ENCODE measurements at regions not wholly inside any gene's neighbourhood (a gene's known extent, or its start where the extent isn't known, plus 50 kb on each side); places are given as distances from the start of the nearest gene placed in this dataset.

- H3K27ac Mint-ChIP-seq = no peak overlapping the region
- H3K4me3 Mint-ChIP-seq = no peak overlapping the region
- Histone ChIP-seq H3K23me2 (ENCODE audit: insufficient read length, low read depth, low read length, poor library complexity, severe bottlenecking) (no peaks in the 10 kb centered on the region), H2BK20ac (ENCODE audit: low read depth, low read length, poor library complexity, severe bottlenecking) (no peak overlapping the region), H2BK15ac (ENCODE audit: low read depth, low read length) (no peak overlapping the region), H3K4me2 (ENCODE audit: insufficient read depth, insufficient read length, low read length) (no peak overlapping the region), H4K20me1 (ENCODE audit: control insufficient read depth, insufficient read depth, insufficient read length) (no peaks in the 10 kb centered on the region), H2BK5ac (ENCODE audit: insufficient read length, low read length) (no peak overlapping the region), H3K27me3 (ENCODE audit: insufficient read depth, low read length) (no peaks in the 10 kb centered on the region), H3K4ac (ENCODE audit: low read depth, low read length) (no peak overlapping the region), H3K23ac (ENCODE audit: insufficient read length, low read depth, low read length) (no peak overlapping the region), H4K8ac (replicated peaks; ENCODE audit: insufficient read length, low read depth, low read length) (no peak overlapping the region), H2AFZ (ENCODE audit: low read length) (no peak overlapping the region), H4K5ac (ENCODE audit: insufficient read length, low read depth, low read length) (no peak overlapping the region), H2BK12ac (ENCODE audit: insufficient read length, low read depth, low read length) (no peak overlapping the region), H3K4me1 (ENCODE audit: insufficient read depth, low read length) (no peaks in the 10 kb centered on the region), H3K9me3 (ENCODE audit: control insufficient read depth, low read depth, low read length) (no peaks in the 10 kb centered on the region), H4K91ac (ENCODE audit: insufficient read length, low read depth, low read length) (no peak overlapping the region), H3K27ac (ENCODE audit: insufficient read length, low read depth, low read length) (no peak overlapping the region), H2BK120ac (ENCODE audit: low read depth, low read length, poor library complexity, severe bottlenecking) (no peak overlapping the region), H2AK5ac (ENCODE audit: insufficient read length, low read length) (no peak overlapping the region), H3K18ac (ENCODE audit: insufficient read length, low read depth, low read length) (no peak overlapping the region), H3K79me1 (ENCODE audit: insufficient read depth, low read depth, low read length, poor library complexity, severe bottlenecking) (no peaks in the 10 kb centered on the region), H3T11ph (ENCODE audit: low read length) (no peak overlapping the region), H3K56ac (ENCODE audit: insufficient read length, low read depth, low read length) (no peak overlapping the region), H3K9ac (ENCODE audit: extremely low read depth, insufficient read length, low read length) (no peak overlapping the region), H3K14ac (ENCODE audit: insufficient read depth, low read length) (no peak overlapping the region), H3K79me2 (ENCODE audit: insufficient read depth, low read length) (peaks cover 3% of the 10 kb centered on the region; the same call in 1 of the 2 replicates)
- TF ChIP-seq CTCF (conservative IDR thresholded peaks at IDR 0.05) = no peak
- H3K27me3 Mint-ChIP-seq (ENCODE audit: low read depth) = no peaks in the 10 kb centered on the region; the same call in 1 of the 2 replicates
- no peaks in the 10 kb centered on the region for H3K36me3 Mint-ChIP-seq (ENCODE audit: insufficient read depth in 1 of 3, low read depth in 3 of 3)
- H3K4me1 Mint-ChIP-seq = peaks cover 5 to 6% of the 10 kb centered on the region in 2 experiments; a peak in 3 of 4 replicates
- WGBS (ENCODE audit: extremely low coverage, insufficient read length, low lambda C conversion rate) = no CpG with 5 or more reads among the region's 9 CpGs
- no peak for DNase-seq
- H3K9me3 Mint-ChIP-seq = peaks cover 0 to 3% of the 10 kb centered on the region in 2 experiments; a peak in 1 of 5 replicates
Measured at GRCh38 chr14:25911831-25912230, 686.0 kb downstream of the NOVA1 start.

All from H9 (cell line).